HG03108 (cell line): ENCODE measurements at regions not wholly inside any gene's neighbourhood (a gene's known extent, or its start where the extent isn't known, plus 50 kb on each side); places are given as distances from the start of the nearest gene placed in this dataset.

Experiments used
- ATAC-seq: cut with Tn5 transposase; IDR thresholded peaks from one replicate; pipeline ENCODE4 v1.9.1; 2021; ENCODE audit warnings: moderate library complexity; ENCODE audit not compliant: unreplicated experiment

- no peak for ATAC-seq
These were observed 62.7 kb upstream of the BRINP3 start for GRCh38 chr1:190540366-190540765.

- ATAC-seq = no peak
These were observed 74.0 kb upstream of the BRINP3 start for GRCh38 chr1:190551638-190552037.

GRCh38 chr1:190560161-190560681, 82.6 kb upstream of the BRINP3 start:
- ATAC-seq = no peak

GRCh38 chr1:190563230-190563629, 85.6 kb upstream of the BRINP3 start:
- ATAC-seq = no peak

- ATAC-seq = no peak
These were observed 86.5 kb upstream of the BRINP3 start for GRCh38 chr1:190564117-190564516.

GRCh38 chr1:190578017-190578416, 100.4 kb upstream of the BRINP3 start:
- ATAC-seq = no peak

- no peak for ATAC-seq
These were observed 100.9 kb upstream of the BRINP3 start for GRCh38 chr1:190578526-190578925.

GRCh38 chr1:190579552-190580193, 102.0 kb upstream of the BRINP3 start:
- ATAC-seq = no peak

- ATAC-seq = no peak
These were observed 106.2 kb upstream of the BRINP3 start for GRCh38 chr1:190583862-190584261.

- no peak for ATAC-seq
These were observed 110.8 kb upstream of the BRINP3 start for GRCh38 chr1:190588424-190588823.

- no peak for ATAC-seq
These were observed 117.8 kb upstream of the BRINP3 start for GRCh38 chr1:190595438-190595837.

- no peak for ATAC-seq
These were observed 119.6 kb upstream of the BRINP3 start for GRCh38 chr1:190597294-190597693.

- ATAC-seq = no peak
These were observed 122.0 kb upstream of the BRINP3 start for GRCh38 chr1:190599670-190600069.

- ATAC-seq = no peak
These were observed 124.7 kb upstream of the BRINP3 start for GRCh38 chr1:190602325-190602724.

GRCh38 chr1:190608282-190608681, 130.6 kb upstream of the BRINP3 start:
- ATAC-seq = no peak

GRCh38 chr1:190615818-190616217, 138.2 kb upstream of the BRINP3 start:
- ATAC-seq = no peak

GRCh38 chr1:190616235-190616634, 138.6 kb upstream of the BRINP3 start:
- ATAC-seq = no peak

GRCh38 chr1:190619724-190620123, 142.1 kb upstream of the BRINP3 start:
- no peak for ATAC-seq

GRCh38 chr1:190633488-190633887, 155.8 kb upstream of the BRINP3 start:
- ATAC-seq = no peak

GRCh38 chr1:190634134-190634533, 156.5 kb upstream of the BRINP3 start:
- no peak for ATAC-seq

- ATAC-seq = no peak
These were observed 171.9 kb upstream of the BRINP3 start for GRCh38 chr1:190649553-190649952.

- no peak for ATAC-seq
These were observed 181.2 kb upstream of the BRINP3 start for GRCh38 chr1:190658907-190659306.

GRCh38 chr1:190663962-190664361, 186.3 kb upstream of the BRINP3 start:
- no peak for ATAC-seq
